A549 (cell line): ENCODE measurements at regions not wholly inside any gene's neighbourhood (a gene's known extent, or its start where the extent isn't known, plus 50 kb on each side); places are given as distances from the start of the nearest gene placed in this dataset.

Experiments used
- ATAC-seq, 2 experiments: fragments of 200-7000 bp in 1 of 2; fragments of >200 bp in 1 of 2; cut with Nextera tagmentation in 1 of 2; cut with Tn5 transposase in 1 of 2; 3 replicates each; pipeline versions ENCODE4 v1.8.0 to v1.9.1; 2018 to 2020; ENCODE audit warnings: mild to moderate bottlenecking in 1 of 2, moderate library complexity in 1 of 2
- CTCF ChIA-PET: fragments of 300-600 bp; sonication (Branson Sonifier 250); formaldehyde crosslinking; extraction: SDS; loops from one replicate; lab custom pipeline; 2021; ENCODE audit warnings: antibody characterized with exemption, inconsistent platforms; lab: Yijun Ruan, JAX
- POLR2A ChIA-PET: fragments of 350-600 bp; formaldehyde crosslinking; extraction: SDS; loops from one replicate; lab custom pipeline; 2021; ENCODE audit warnings: antibody characterized with exemption, inconsistent platforms; lab: Yijun Ruan, JAX
- DNase-seq, 2 experiments: peaks; one replicate each; pipeline versions ENCODE4 v3.0.0 to v3.0.0-alpha.2; 2011 to 2016; ENCODE audit warnings: low read depth in 1 of 2, low spot score in 1 of 2
- FAIRE-seq: peaks from 2 replicates; lab custom pipeline; 2011; peaks lifted over from hg19 to GRCh38; lab: Jason Lieb, UNC
- H3K27ac ChIP-seq, 2 experiments: fragments of >200 bp; sonication (Bioruptor Twin); formaldehyde crosslinking; 3 replicates each; pipeline ENCODE4 v1.5.1; 2016 to 2017
- H3K4me1 ChIP-seq: fragments of >200 bp; sonication (Bioruptor Twin); formaldehyde crosslinking; 3 replicates; pipeline ENCODE4 v1.6.1; 2016
- H3K4me2 ChIP-seq: fragments of >200 bp; sonication (Bioruptor Twin); formaldehyde crosslinking; 3 replicates; pipeline ENCODE4 v1.6.1; 2016
- H3K4me3 ChIP-seq: fragments of >200 bp; sonication (Bioruptor Twin); formaldehyde crosslinking; 3 replicates; pipeline ENCODE4 v1.5.1; 2016
- H3K9me3 ChIP-seq: fragments of >200 bp; sonication (Bioruptor Twin); formaldehyde crosslinking; 3 replicates; pipeline ENCODE4 v1.6.1; 2016
- CBX8 ChIP-seq: fragments of 200-600 bp; sonication (generic); IDR thresholded peaks from 2 replicates; pipeline ENCODE4 v1.6.1; 2016
- CHD4 ChIP-seq: fragments of 200-600 bp; sonication (generic); IDR thresholded peaks from 2 replicates; pipeline ENCODE4 v1.6.1; 2016; ENCODE audit warnings: antibody characterized with exemption, mild to moderate bottlenecking, borderline replicate concordance
- FOSB ChIP-seq: fragments of 250-450 bp; sonication (Bioruptor Pico); IDR thresholded peaks from 2 replicates; pipeline ENCODE4 v1.5.0; 2020; ENCODE audit warnings: mild to moderate bottlenecking, moderate library complexity
- FOXS1 ChIP-seq: fragments of 250-450 bp; sonication (Bioruptor Pico); IDR thresholded peaks from 2 replicates; pipeline ENCODE4 v1.5.0; 2020; ENCODE audit warnings: mild to moderate bottlenecking, moderate library complexity
- HDAC2 ChIP-seq: fragments of 200-600 bp; sonication (generic); IDR thresholded peaks from 2 replicates; pipeline ENCODE4 v1.6.1; 2016
- HEYL ChIP-seq: fragments of 250-450 bp; sonication (Bioruptor Pico); IDR thresholded peaks from 2 replicates; pipeline ENCODE4 v1.8.0; 2021; ENCODE audit warnings: mild to moderate bottlenecking, moderate library complexity
- HOXB13 ChIP-seq: fragments of 250-450 bp; sonication (Bioruptor Pico); IDR thresholded peaks from 2 replicates; pipeline ENCODE4 v1.5.0; 2020; ENCODE audit warnings: low read depth, mild to moderate bottlenecking, moderate library complexity
- HOXB5 ChIP-seq: fragments of 250-450 bp; sonication (Bioruptor Pico); IDR thresholded peaks from 2 replicates; pipeline ENCODE4 v1.5.0; 2020; ENCODE audit warnings: mild to moderate bottlenecking, moderate library complexity
- JUN ChIP-seq, 2 experiments: fragments of >200 bp; sonication (Bioruptor Twin); formaldehyde crosslinking; IDR thresholded peaks; 2 replicates in 1 of 2; 3 replicates in 1 of 2; pipeline ENCODE4 v1.6.1; 2016 to 2017
- KDM5A ChIP-seq: fragments of 200-600 bp; sonication (generic); IDR thresholded peaks from 2 replicates; pipeline ENCODE4 v1.6.1; 2016; ENCODE audit warnings: antibody characterized with exemption, mild to moderate bottlenecking
- MYC ChIP-seq: IDR thresholded peaks from 2 replicates; pipeline ENCODE4 v1.6.1; 2012; ENCODE audit warnings: mild to moderate bottlenecking, inconsistent platforms, low read length, improper control_type of control experiment, borderline replicate concordance
- NPAS2 ChIP-seq: fragments of 250-450 bp; sonication (Bioruptor Pico); IDR thresholded peaks from 2 replicates; pipeline ENCODE4 v1.8.0; 2022; ENCODE audit warnings: mild to moderate bottlenecking, moderate library complexity, borderline replicate concordance
- NR3C1 ChIP-seq: fragments of >200 bp; sonication (Bioruptor Twin); formaldehyde crosslinking; IDR thresholded peaks from 3 replicates; pipeline ENCODE4 v1.6.1; 2017
- RARB ChIP-seq: fragments of 250-450 bp; sonication (Bioruptor Pico); IDR thresholded peaks from 2 replicates; pipeline ENCODE4 v1.8.0; 2021; ENCODE audit warnings: mild to moderate bottlenecking, moderate library complexity
- RFX5 ChIP-seq: fragments of 450-650 bp; IDR thresholded peaks from 2 replicates; pipeline ENCODE4 v1.7.1; 2014; ENCODE audit warnings: antibody characterized with exemption, mild to moderate bottlenecking, moderate library complexity
- RNF2 ChIP-seq: fragments of 200-600 bp; sonication (generic); IDR thresholded peaks from 2 replicates; pipeline ENCODE4 v1.6.1; 2016; ENCODE audit warnings: low read depth, mild to moderate bottlenecking, antibody characterized with exemption, moderate library complexity, borderline replicate concordance
- ZC3H11A ChIP-seq: fragments of 450-650 bp; IDR thresholded peaks from 2 replicates; pipeline ENCODE4 v1.6.1; 2014; ENCODE audit warnings: antibody characterized with exemption, mild to moderate bottlenecking
- WGBS: methylation state at CpG from one replicate; pipeline ENCODE4 v1.1.6; 2017; ENCODE audit errors: missing lambda C conversion rate; 5-methylcytosine and 5-hydroxymethylcytosine counted together
- TF ChIP-seq, protein P1 (sequence below): fragments of >200 bp; sonication (Bioruptor Twin); formaldehyde crosslinking; IDR thresholded peaks from 3 replicates; pipeline ENCODE4 v1.6.1; 2016
- TF ChIP-seq, protein P2 (sequence below): IDR thresholded peaks from 2 replicates; pipeline ENCODE4 v1.6.1; 2012
- TF ChIP-seq, protein P3 (sequence below): fragments of >200 bp; sonication (Bioruptor Twin); formaldehyde crosslinking; IDR thresholded peaks from 2 replicates; pipeline ENCODE4 v1.6.1; 2016
- TF ChIP-seq, protein P4 (sequence below): IDR thresholded peaks from 2 replicates; pipeline ENCODE4 v1.6.1; 2012; ENCODE audit warnings: low read depth, borderline replicate concordance

DNA sequence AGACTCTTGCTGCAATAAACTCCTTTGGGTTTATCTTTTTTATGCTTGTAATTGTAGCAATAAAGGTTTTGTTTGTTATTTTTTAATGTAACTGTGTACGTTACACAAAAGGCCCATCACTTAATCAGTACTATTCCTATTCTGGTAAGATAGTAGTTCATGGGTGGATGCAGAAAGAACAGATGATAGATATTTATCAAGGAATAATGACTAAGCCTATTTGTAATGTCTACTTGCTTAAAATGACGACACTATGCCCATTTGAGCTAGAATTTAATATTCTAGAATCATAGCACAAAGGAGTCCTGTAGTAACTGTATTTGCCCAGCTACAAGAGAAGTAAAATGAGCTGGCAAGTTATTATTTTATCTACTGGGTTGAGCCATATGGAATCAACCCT lies 235.4 kb upstream of the DYNLRB2 start:
- 53% methylated on average over 2 of the region's 2 CpGs for WGBS
- ATAC-seq: no peak
- TF ChIP-seq MYC (no peak), HOXB13 (CRISPR knock-in tag) (no peak)
- TF ChIP-seq, protein P1, sequence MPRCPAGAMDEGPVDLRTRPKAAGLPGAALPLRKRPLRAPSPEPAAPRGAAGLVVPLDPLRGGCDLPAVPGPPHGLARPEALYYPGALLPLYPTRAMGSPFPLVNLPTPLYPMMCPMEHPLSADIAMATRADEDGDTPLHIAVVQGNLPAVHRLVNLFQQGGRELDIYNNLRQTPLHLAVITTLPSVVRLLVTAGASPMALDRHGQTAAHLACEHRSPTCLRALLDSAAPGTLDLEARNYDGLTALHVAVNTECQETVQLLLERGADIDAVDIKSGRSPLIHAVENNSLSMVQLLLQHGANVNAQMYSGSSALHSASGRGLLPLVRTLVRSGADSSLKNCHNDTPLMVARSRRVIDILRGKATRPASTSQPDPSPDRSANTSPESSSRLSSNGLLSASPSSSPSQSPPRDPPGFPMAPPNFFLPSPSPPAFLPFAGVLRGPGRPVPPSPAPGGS: no peak
- Histone ChIP-seq H3K4me1 (peaks cover 9% of the 10 kb centered on the region), H3K27ac (no peak overlapping the region), H3K4me3 (no peak overlapping the region), H3K9me3 (no peaks in the 10 kb centered on the region), H3K4me2 (no peak overlapping the region)
- ChIA-PET POLR2A (no interaction called here), CTCF (no interaction called here)
- no peak for DNase-seq
- FAIRE-seq: no peak

DNA sequence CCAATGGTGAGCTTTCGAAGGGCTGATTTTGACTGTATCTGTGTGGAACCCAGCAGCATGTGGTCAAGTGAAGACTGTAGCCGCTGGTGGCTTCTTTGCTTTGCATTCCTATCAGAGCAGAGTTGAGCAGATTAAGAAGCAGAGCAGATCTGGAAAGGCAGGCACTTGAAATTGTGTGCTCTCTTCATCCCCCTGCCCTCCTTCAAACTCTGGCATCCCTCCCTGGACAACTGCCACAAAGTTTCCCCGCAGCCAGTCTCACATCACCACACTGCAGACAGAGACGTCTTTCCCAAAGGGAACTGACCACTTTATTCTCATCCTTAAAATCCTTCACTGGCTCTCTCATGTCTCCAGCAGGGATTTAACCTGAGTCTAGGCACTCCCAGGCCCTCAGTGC lies 237.1 kb upstream of the DYNLRB2 start:
- CTCF ChIA-PET: interaction anchor here (1.2 kb wide), 1 partner anchor 9 kb away, joined by 3 read pairs; no protein-coding TSS in a partner anchor
- WGBS: 73% methylated on average over 4 of the region's 4 CpGs
- H3K4me2 ChIP-seq: no peak overlapping the region
- FAIRE-seq (no peak), DNase-seq (no peak), ATAC-seq (no peak)
- TF ChIP-seq ZC3H11A (no peak), HDAC2 (no peak), NPAS2 (CRISPR knock-in tag) (no peak), NR3C1 (no peak)
- H3K4me3 ChIP-seq: no peak overlapping the region
- H3K4me1 ChIP-seq: peaks cover 27% of the 10 kb centered on the region
- H3K27ac ChIP-seq: no peak overlapping the region
- H3K9me3 ChIP-seq: no peaks in the 10 kb centered on the region
- POLR2A ChIA-PET: no interaction called here

DNA sequence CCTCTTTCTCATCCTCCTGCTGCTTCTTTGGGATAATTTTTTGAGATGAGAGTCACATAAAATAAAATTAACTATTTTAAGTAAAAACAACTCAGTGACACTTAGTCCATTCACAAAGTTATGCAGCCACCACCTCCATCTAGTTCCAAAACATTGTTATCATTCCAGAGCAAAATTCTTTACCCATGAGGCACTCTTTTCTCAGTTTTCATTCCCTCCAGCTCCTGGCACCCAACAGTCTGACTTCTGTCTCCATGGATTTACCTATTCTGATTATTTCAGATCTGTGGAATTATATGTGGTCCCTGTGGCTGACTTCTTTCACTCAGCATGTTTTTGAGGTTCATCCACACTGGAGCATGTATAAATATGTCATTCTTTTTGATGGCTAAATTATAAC lies 239.9 kb upstream of the DYNLRB2 start:
- no peak for FAIRE-seq

DNA sequence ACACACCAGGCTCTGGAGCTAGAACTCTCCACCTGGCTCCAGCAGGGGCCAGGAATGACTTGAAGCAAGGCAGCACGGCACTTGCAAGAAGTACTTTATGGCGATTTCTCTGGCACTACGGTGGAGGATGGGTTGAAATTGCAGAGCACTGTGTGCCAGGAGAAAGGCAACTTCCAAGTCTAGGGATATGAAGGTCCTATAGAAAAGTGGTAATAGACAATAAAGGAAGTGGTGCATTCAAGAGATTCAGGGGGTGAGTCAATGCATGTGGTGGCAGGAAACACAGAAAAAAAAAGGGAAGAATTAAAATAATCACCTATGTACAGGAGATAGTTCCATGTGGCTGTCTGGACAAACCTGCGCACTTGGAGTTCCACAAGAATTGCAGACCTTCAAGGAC lies 240.3 kb upstream of the DYNLRB2 start:
- ATAC-seq (peak in 1 of 2 experiments; percentile 23; a peak in 2 of 6 replicates), DNase-seq (no peak), FAIRE-seq (no peak)
- 82% methylated on average over 4 of the region's 4 CpGs for WGBS
- H3K4me1 ChIP-seq: peaks cover 28% of the 10 kb centered on the region
- H3K4me3 ChIP-seq: no peak overlapping the region
- ChIA-PET CTCF (no interaction called here), POLR2A (no interaction called here)
- H3K27ac ChIP-seq: peak overlapping the region in 1 of 2 experiments; percentile 51; a peak in 3 of 6 replicates
- TF ChIP-seq, protein P2, sequence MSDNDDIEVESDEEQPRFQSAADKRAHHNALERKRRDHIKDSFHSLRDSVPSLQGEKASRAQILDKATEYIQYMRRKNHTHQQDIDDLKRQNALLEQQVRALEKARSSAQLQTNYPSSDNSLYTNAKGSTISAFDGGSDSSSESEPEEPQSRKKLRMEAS: no peak
- TF ChIP-seq, protein P3, sequence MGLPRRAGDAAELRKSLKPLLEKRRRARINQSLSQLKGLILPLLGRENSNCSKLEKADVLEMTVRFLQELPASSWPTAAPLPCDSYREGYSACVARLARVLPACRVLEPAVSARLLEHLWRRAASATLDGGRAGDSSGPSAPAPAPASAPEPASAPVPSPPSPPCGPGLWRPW: no peak
- no peak for TF ChIP-seq RNF2
- no peak for TF ChIP-seq ZC3H11A
- no peak for TF ChIP-seq FOSB (CRISPR knock-in tag)
- no peaks in the 10 kb centered on the region for H3K9me3 ChIP-seq
- peak overlapping the region; percentile 30 for H3K4me2 ChIP-seq

More for the DNA sequence above, 239.9 kb upstream of the DYNLRB2 start:
- POLR2A ChIA-PET: no interaction called here
- Histone ChIP-seq H3K27ac (peak overlapping the region in 1 of 2 experiments; percentile 51; a peak in 3 of 6 replicates), H3K4me1 (peaks cover 28% of the 10 kb centered on the region), H3K4me3 (no peak overlapping the region), H3K4me2 (peak overlapping the region; percentile 30), H3K9me3 (no peaks in the 10 kb centered on the region)
- TF ChIP-seq KDM5A (no peak), FOXS1 (no peak), RFX5 (no peak), NR3C1 (no peak), CBX8 (no peak), RNF2 (no peak), CHD4 (no peak), HOXB5 (no peak), MYC (no peak), HEYL (no peak), JUN (IDR thresholded peaks at IDR 0.05) (no peak), RARB (no peak)
- TF ChIP-seq, protein P4, sequence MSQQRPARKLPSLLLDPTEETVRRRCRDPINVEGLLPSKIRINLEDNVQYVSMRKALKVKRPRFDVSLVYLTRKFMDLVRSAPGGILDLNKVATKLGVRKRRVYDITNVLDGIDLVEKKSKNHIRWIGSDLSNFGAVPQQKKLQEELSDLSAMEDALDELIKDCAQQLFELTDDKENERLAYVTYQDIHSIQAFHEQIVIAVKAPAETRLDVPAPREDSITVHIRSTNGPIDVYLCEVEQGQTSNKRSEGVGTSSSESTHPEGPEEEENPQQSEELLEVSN: no peak
- DNase-seq (no peak), ATAC-seq (peak in 1 of 2 experiments; percentile 60; a peak in 3 of 6 replicates)
- CTCF ChIA-PET: no interaction called here
